Activated naive CD8-positive, alpha-beta T cell treated with anti-CD3 and anti-CD28 coated beads, Interleukin-2, amount 10 ng/mL, durations not matched to agents 7 days and 5 days (primary cell): ENCODE measurements at regions not wholly inside any gene's neighbourhood (a gene's known extent, or its start where the extent isn't known, plus 50 kb on each side); places are given as distances from the start of the nearest gene placed in this dataset.

Source experiments
- ATAC-seq: fragments of 150-1000 bp; cut with Tn5 transposase; one replicate; pipeline ENCODE4 v1.10.0; 2021; ENCODE audit warnings: low read depth, moderate library complexity
- POLR2A ChIA-PET: fragments of 350-600 bp; sonication (Branson Sonifier 250); formaldehyde crosslinking; loops from one replicate; lab custom pipeline; 2021; ENCODE audit warnings: antibody characterized with exemption; lab: Charles Lee
- DNase-seq: peaks from one replicate; pipeline ENCODE4 v3.0.0; 2021
- H3K27ac Mint-ChIP-seq: one replicate; pipeline ENCODE4 v1.8.0; 2022; ENCODE audit warnings: mild to moderate bottlenecking, mixed read lengths
- H3K27me3 Mint-ChIP-seq: one replicate; pipeline ENCODE4 v1.8.0; 2022; ENCODE audit warnings: mild to moderate bottlenecking, moderate library complexity, mixed read lengths
- H3K36me3 Mint-ChIP-seq: one replicate; pipeline ENCODE4 v1.8.0; 2021; ENCODE audit warnings: mild to moderate bottlenecking, mixed read lengths
- H3K4me1 Mint-ChIP-seq: one replicate; pipeline ENCODE4 v1.8.0; 2021; ENCODE audit warnings: mixed read lengths
- H3K4me3 Mint-ChIP-seq: one replicate; pipeline ENCODE4 v1.8.0; 2022; ENCODE audit warnings: mild to moderate bottlenecking, moderate library complexity, mixed read lengths
- H3K9me3 Mint-ChIP-seq: one replicate; pipeline ENCODE4 v1.8.0; 2021; ENCODE audit warnings: mixed read lengths

DNA sequence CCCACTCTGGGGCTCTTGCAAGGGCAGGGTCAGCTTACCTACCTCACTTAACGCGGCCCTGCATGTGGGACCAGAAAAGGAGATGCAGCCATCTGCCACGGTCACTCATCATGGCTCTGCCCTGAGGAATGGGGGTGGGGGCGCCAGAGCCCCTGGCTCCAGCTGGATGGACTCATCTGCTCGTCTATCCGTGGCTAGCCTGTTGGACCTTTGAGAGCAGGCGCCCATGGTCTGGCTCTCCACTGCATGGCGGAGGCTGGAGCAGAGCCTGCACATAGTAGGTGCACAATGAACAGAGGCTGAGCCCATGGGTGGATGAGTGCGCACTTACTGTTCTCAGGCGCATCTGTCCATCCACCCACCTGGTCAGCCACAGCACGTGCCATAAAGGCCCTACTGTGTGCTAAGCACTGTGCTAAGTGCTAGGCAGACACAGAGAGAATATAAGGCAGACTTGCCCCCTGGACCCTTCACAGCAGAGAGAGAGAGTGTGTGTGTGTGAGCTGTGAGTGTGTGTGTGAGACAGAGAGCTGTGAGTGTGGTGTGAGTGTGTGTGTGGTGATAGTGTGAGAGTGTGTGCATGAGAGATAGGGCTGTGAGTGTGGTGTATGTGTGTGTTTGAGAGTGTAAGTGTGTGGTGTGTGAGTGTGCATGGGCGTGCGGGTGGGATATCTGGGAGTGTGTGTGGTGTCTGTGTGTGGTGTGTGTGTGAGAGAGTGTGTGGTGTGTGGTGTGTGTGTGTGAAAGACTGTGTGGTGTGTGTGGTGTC lies 151.3 kb downstream of the TFCP2L1 start:
- POLR2A ChIA-PET, result no interaction called here
- Mint-ChIP-seq H3K4me1 (no peaks in the 10 kb centered on the region), H3K4me3 (no peak overlapping the region), H3K36me3 (no peaks in the 10 kb centered on the region), H3K27me3 (peaks cover 2% of the 10 kb centered on the region), H3K27ac (no peak overlapping the region), H3K9me3 (no peaks in the 10 kb centered on the region)
- no peak for DNase-seq
- ATAC-seq, result no peak

DNA sequence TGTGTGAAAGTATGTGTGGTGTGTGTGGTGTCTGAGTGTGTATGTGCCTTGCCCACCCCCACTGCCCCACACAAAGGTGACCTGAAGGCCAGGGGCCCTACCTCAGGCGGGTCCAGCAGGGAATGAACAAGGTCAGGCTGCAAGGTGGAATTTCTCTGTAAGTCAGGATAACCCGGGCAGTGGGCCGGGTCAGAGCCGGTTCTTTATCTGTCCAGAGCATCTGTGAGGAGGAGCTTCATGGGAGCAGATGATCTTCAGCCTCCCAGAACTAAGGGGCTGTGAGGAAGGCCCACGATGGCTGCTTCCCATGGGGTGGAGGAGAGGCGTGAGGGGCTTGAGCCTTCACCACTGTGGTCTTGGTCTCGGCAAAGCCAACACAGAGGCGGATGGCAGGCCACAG lies 150.3 kb downstream of the TFCP2L1 start:
- Mint-ChIP-seq H3K4me1 (no peaks in the 10 kb centered on the region), H3K4me3 (no peak overlapping the region), H3K36me3 (no peaks in the 10 kb centered on the region), H3K9me3 (no peaks in the 10 kb centered on the region), H3K27ac (no peak overlapping the region), H3K27me3 (peaks cover 2% of the 10 kb centered on the region)
- DNase-seq, result no peak
- POLR2A ChIA-PET, result no interaction called here
- no peak for ATAC-seq

DNA sequence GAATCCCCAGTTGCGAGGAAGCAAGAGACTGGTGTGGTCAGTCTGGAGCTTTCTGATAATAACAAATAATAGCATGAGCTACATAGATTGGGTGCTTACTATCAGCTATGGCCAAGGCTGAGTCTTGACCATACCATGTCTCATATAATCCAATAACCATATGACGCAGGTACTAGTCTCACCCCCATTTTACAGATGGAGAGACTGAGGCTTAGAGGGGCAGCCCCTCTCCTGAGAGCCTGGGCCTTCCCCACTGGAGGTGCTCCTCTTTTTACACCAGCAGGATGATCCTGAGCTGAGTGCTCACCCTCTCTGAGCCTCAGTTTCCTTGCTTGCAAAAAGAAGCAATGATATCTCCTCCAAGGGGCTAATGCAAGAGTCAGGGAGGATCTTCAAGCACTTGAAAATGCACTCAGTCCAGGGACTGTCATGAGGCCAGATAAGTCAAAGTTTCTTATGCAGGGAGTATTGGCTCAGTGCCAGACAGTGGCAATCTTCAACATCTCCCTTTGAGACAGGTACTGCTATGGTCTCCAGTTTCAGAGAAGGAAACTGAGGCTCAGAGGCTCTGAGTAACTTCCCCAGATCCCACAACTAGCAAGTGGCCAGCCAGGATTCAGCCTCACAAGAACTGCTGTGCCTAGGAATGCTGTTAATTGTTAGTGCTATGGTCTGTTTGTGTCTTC lies 149.7 kb downstream of the TFCP2L1 start:
- no peaks in the 10 kb centered on the region for H3K4me1 Mint-ChIP-seq
- H3K27ac Mint-ChIP-seq, result no peak overlapping the region
- no peak for DNase-seq
- H3K4me3 Mint-ChIP-seq, result no peak overlapping the region
- POLR2A ChIA-PET, result no interaction called here
- peaks cover 2% of the 10 kb centered on the region for H3K27me3 Mint-ChIP-seq
- H3K36me3 Mint-ChIP-seq, result no peaks in the 10 kb centered on the region
- no peaks in the 10 kb centered on the region for H3K9me3 Mint-ChIP-seq
- ATAC-seq, result no peak

DNA sequence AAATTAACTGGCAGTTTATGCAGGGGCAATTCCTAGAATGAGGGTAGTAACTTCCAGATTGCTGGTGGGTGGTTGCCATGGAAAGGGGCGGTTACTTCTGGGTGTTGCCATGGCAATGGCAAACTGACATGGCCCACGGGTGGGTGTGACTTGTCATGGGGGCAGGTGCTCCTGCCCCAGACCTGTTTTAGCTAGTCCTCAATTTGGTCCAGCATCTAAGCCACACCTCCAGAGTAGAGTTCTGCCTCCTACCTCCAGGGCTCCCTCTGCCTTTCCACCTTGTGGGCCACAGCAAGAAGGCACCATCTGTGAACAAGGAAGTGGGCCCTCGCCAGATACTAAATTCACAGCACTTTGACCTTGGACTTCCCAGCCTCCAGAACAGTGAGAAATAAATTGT lies 148.7 kb downstream of the TFCP2L1 start:
- no peak overlapping the region for H3K27ac Mint-ChIP-seq
- no peaks in the 10 kb centered on the region for H3K36me3 Mint-ChIP-seq
- POLR2A ChIA-PET, result no interaction called here

DNA sequence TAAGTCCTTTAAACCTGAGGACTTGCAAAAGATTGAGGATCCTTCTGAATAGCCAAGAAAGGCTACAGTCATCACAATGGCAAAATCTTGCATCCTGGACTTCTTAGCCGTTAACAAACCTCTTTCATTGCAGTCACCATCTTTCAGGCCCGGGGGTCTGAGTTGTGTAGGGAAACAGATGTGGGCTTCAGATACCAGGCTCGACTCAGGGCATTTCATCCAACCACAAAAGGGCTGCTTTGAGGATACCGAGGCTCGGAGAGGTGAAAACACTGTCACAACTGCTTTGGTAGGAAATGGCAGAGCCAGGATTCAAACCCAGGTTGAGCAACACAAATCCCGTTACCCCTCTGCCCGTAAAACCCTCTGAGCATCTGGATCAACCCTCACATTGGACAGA lies 147.4 kb downstream of the TFCP2L1 start:
- no peak for DNase-seq
- no peak overlapping the region for H3K27ac Mint-ChIP-seq
- POLR2A ChIA-PET, result no interaction called here
- no peaks in the 10 kb centered on the region for H3K4me1 Mint-ChIP-seq
- no peak overlapping the region for H3K4me3 Mint-ChIP-seq
- H3K9me3 Mint-ChIP-seq, result no peaks in the 10 kb centered on the region
- H3K27me3 Mint-ChIP-seq, result peaks cover 2% of the 10 kb centered on the region
- no peak for ATAC-seq
- no peaks in the 10 kb centered on the region for H3K36me3 Mint-ChIP-seq

More for the DNA sequence above, 148.7 kb downstream of the TFCP2L1 start:
- H3K9me3 Mint-ChIP-seq, result no peaks in the 10 kb centered on the region
- DNase-seq (no peak), ATAC-seq (no peak)
- no peak overlapping the region for H3K4me3 Mint-ChIP-seq
- peaks cover 2% of the 10 kb centered on the region for H3K27me3 Mint-ChIP-seq
- H3K4me1 Mint-ChIP-seq, result no peaks in the 10 kb centered on the region

DNA sequence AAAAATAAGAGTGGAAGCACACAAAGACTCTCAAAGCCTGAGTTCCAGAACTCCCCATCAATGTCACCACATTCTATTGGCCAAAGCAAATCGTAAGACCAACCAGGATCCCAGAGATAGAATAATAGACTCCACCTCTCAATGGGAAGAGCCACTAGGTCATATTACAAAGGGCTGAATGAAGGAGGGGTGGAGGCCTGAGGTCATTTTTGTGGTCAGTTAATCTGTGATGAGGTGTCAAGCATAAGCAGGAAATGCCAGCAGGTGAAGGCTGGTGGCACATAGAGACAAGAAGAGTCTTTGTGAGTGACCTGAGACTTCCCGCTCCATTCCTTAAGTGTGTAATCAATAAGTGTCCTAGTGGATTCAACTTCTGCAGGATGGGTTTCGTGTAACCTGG lies 144.3 kb downstream of the TFCP2L1 start:
- ATAC-seq, result no peak

DNA sequence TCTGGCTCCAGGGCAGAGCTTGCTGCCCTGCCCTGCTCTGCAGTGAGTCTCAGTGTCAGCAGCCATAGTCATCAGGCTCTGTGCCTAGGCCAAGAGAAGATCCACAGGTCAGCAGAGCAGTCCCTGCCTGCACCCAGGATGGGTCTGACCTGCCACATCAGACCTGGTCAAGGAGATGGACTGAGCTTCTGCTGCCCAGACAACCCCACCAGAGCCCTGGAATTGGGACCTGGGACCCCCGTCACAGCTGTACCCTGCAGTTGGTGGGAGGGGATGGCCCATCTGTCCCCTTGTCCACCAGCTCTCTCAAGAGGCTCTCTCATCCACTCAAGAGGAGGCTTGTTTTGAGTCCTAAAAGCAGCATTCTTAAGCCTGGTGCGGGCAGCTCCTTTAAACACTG lies 142.6 kb downstream of the TFCP2L1 start:
- Mint-ChIP-seq H3K36me3 (no peaks in the 10 kb centered on the region), H3K27me3 (peaks cover 2% of the 10 kb centered on the region)

More for the DNA sequence above, 144.3 kb downstream of the TFCP2L1 start:
- H3K9me3 Mint-ChIP-seq, result no peaks in the 10 kb centered on the region
- no peak for DNase-seq
- no peaks in the 10 kb centered on the region for H3K4me1 Mint-ChIP-seq
- no peak overlapping the region for H3K4me3 Mint-ChIP-seq
- POLR2A ChIA-PET, result no interaction called here
- no peaks in the 10 kb centered on the region for H3K36me3 Mint-ChIP-seq
- H3K27ac Mint-ChIP-seq, result no peak overlapping the region
- H3K27me3 Mint-ChIP-seq, result peaks cover 2% of the 10 kb centered on the region

DNA sequence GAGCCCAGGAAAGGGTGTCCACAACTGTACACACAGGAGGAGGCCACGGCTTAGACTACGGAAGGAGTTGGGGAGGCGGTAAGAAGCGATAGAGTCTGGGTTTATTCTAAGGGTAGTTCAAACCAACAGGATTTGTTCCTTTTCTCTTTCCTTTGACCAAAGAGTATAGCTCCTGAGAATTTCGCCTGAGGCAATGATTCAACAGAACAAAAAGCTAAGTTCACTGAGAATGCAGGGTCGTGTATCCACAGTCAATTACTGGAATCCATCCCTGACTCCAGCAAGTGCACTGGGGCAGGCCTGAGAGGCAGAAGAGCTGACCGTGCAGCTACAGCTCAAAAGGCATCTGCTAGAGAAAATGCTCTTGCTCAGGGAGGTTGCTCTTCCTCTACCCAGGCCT lies 140.9 kb downstream of the TFCP2L1 start:
- Mint-ChIP-seq H3K4me3 (no peak overlapping the region), H3K9me3 (no peaks in the 10 kb centered on the region), H3K27me3 (peaks cover 2% of the 10 kb centered on the region), H3K36me3 (no peaks in the 10 kb centered on the region), H3K27ac (no peak overlapping the region), H3K4me1 (no peaks in the 10 kb centered on the region)
- DNase-seq (no peak), ATAC-seq (no peak)
- POLR2A ChIA-PET, result no interaction called here

More for the DNA sequence above, 142.6 kb downstream of the TFCP2L1 start:
- no peak overlapping the region for H3K27ac Mint-ChIP-seq
- ATAC-seq (no peak), DNase-seq (no peak)
- H3K4me3 Mint-ChIP-seq, result no peak overlapping the region
- POLR2A ChIA-PET, result interaction anchor here (0.6 kb wide), 1 partner anchor 12 kb away, joined by 3 read pairs; no protein-coding TSS in a partner anchor
- no peaks in the 10 kb centered on the region for H3K9me3 Mint-ChIP-seq
- H3K4me1 Mint-ChIP-seq, result no peaks in the 10 kb centered on the region

DNA sequence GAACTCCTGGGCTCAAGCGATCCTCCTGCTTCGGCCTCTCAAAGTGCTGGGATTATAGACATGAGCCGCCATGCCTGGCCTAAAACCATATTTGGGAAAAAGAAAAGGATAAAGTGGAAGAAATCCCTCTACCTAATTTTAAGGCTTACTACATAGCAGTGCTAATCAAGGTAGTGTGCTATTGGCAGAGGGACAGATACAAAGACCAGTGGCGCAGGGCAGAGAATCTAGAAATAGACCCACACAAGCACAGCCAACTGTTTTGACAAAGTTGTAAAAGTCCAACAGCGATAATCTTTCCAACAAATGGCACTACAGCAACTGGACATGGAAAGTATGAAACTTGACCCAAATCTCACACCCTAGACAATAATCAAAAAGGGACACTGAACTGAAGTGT lies 138.4 kb downstream of the TFCP2L1 start:
- H3K4me3 Mint-ChIP-seq, result no peak overlapping the region
- no peaks in the 10 kb centered on the region for H3K4me1 Mint-ChIP-seq
- peaks cover 2% of the 10 kb centered on the region for H3K27me3 Mint-ChIP-seq
- H3K36me3 Mint-ChIP-seq, result no peaks in the 10 kb centered on the region
- ATAC-seq (no peak), DNase-seq (no peak)
- H3K27ac Mint-ChIP-seq, result no peak overlapping the region
- POLR2A ChIA-PET, result no interaction called here
- H3K9me3 Mint-ChIP-seq, result no peaks in the 10 kb centered on the region

DNA sequence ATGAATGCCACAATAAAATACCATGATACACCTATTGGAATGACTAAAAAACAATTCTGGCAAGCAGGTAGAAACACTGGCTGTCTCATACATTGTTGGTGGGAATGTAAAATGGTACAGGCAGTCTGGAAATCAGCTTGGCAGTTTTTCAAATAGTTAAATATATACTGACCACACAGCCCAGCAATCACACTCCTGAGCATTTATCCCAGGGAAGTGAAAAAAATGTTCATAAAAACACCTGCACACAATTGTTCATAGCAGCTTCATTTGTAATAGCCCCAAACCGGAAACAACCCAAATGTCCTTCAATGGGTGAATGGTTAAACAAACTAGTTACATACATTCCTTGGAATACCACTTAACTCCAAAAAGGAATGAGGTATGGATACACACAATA lies 137.2 kb downstream of the TFCP2L1 start:
- H3K4me3 Mint-ChIP-seq, result no peak overlapping the region
- H3K4me1 Mint-ChIP-seq, result no peaks in the 10 kb centered on the region
- no peak overlapping the region for H3K27ac Mint-ChIP-seq
- DNase-seq, result no peak
- peaks cover 2% of the 10 kb centered on the region for H3K27me3 Mint-ChIP-seq
- H3K9me3 Mint-ChIP-seq, result no peaks in the 10 kb centered on the region
- H3K36me3 Mint-ChIP-seq, result no peaks in the 10 kb centered on the region
- POLR2A ChIA-PET, result no interaction called here
- ATAC-seq, result no peak

DNA sequence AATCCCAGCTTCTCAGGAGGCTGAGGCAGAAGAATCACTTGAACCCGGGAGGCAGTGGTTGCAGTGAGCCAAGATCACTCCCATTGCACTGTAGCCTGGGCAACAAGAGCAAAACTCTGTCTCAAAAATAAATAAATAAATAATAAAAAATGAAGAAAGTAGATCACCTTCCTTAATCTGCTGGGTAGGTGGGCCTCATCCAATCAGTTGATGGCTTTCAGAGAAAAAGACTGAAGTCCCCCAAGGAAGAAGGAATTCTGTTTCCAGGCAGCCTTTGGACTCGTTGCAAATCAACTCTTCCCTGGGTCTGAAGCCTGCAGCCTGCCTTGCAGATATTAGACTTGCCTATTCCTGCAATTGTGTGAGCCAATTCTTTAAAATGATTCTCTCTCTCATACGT lies 136.5 kb downstream of the TFCP2L1 start:
- Mint-ChIP-seq H3K27ac (no peak overlapping the region), H3K36me3 (no peaks in the 10 kb centered on the region), H3K9me3 (no peaks in the 10 kb centered on the region), H3K4me1 (no peaks in the 10 kb centered on the region), H3K27me3 (peaks cover 2% of the 10 kb centered on the region), H3K4me3 (no peak overlapping the region)
- DNase-seq (no peak), ATAC-seq (no peak)
- POLR2A ChIA-PET, result no interaction called here

DNA sequence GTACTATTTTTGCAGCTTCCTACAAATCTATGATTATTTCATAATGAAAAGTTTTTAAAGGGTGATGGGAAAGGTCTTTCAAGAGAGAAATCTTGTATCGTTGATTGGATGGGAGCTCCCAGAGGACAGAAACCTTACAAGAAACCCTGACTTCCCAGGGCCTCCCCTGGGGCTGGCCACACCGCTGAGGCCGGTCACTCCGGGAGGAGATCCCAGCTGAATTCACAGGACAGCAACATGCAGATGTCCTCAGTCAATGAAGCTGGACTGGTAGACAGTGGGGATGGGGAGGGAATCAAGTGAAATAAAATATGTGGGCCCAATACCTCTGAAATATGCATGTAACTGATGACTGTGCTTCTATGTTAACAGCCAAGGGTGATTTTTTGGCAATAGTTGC lies 135.6 kb downstream of the TFCP2L1 start:
- POLR2A ChIA-PET, result no interaction called here
- Mint-ChIP-seq H3K27me3 (peaks cover 2% of the 10 kb centered on the region), H3K4me3 (no peak overlapping the region), H3K4me1 (no peaks in the 10 kb centered on the region), H3K9me3 (no peaks in the 10 kb centered on the region), H3K36me3 (no peaks in the 10 kb centered on the region), H3K27ac (no peak overlapping the region)
- ATAC-seq (no peak), DNase-seq (no peak)

DNA sequence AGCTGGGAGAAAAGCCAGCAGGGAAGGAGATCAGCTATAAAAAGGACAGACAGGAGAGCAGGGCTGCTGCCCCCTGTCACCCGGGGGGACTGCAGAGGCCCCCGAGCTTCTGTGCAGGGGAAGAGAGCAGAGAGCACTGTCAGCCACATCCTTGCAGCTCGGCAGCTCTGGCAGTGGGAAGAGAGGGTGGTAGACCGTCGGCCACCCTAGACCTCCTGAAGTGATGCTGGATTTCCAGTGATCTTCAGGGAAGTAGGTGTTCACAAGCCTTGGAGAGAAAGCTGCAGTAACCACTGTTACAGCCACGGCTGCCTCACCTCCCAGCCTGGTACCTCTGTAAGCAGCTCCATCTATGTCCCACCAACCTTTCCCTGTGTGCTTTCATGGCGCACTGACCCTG lies 134.9 kb downstream of the TFCP2L1 start:
- POLR2A ChIA-PET, result no interaction called here
- ATAC-seq, result no peak
- Mint-ChIP-seq H3K9me3 (no peaks in the 10 kb centered on the region), H3K27ac (no peak overlapping the region), H3K4me1 (no peaks in the 10 kb centered on the region), H3K36me3 (no peaks in the 10 kb centered on the region), H3K27me3 (peaks cover 2% of the 10 kb centered on the region), H3K4me3 (no peak overlapping the region)
- no peak for DNase-seq

DNA sequence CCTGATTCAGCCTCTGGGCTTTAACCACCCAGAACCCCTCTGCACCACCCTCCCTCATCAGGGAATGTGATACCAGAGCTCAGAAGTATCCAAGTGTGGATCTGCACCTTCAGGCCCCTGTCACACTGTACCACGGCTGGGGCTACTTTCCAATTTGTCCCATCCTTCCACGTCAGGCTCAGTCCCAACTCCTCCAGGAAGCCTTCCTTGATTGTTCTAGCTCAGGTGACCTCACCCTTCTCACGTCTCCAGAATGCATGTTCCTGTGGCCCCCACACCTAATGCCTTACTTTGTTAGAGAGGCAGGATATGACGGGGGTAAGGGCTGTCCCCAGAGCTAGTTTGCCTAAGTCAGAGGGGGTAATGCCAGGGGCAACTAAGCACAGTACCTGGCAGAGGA lies 134.3 kb downstream of the TFCP2L1 start:
- no peaks in the 10 kb centered on the region for H3K4me1 Mint-ChIP-seq
- H3K4me3 Mint-ChIP-seq, result no peak overlapping the region
- H3K36me3 Mint-ChIP-seq, result no peaks in the 10 kb centered on the region
- no peak overlapping the region for H3K27ac Mint-ChIP-seq
- peaks cover 2% of the 10 kb centered on the region for H3K27me3 Mint-ChIP-seq
- DNase-seq (no peak), ATAC-seq (no peak)
- POLR2A ChIA-PET, result no interaction called here
- H3K9me3 Mint-ChIP-seq, result no peaks in the 10 kb centered on the region
